ENCODE measurements at regions not wholly inside any gene's neighbourhood (a gene's known extent, or its start where the extent isn't known, plus 50 kb on each side); places are given as distances from the start of the nearest gene placed in this dataset.

- Histone ChIP-seq H3K36me3 (replicated peaks in 1 of 2; ENCODE audit: control insufficient read depth in 1 of 2, insufficient read depth in 2 of 2, low read length in 2 of 2) (no peaks in the 10 kb centered on the region), H2AFZ (ENCODE audit: insufficient read depth, low read depth, low read length, poor library complexity, severe bottlenecking) (no peak overlapping the region), H3K4me3 (replicated peaks in 1 of 3; ENCODE audit: low read depth in 2 of 3, low read length in 3 of 3) (no peak overlapping the region), H3K27me3 (ENCODE audit: control insufficient read depth in 2 of 2, insufficient read depth in 2 of 2, low read length in 2 of 2) (no peaks in the 10 kb centered on the region), H3K9me3 (replicated peaks in 1 of 2; ENCODE audit: control insufficient read depth in 1 of 2, insufficient read depth in 1 of 2, low read length in 2 of 2) (peaks cover 5 to 7% of the 10 kb centered on the region in 2 donors), H3K4me1 (ENCODE audit: control insufficient read depth in 1 of 2, insufficient read depth in 2 of 2, low read length in 2 of 2) (no peaks in the 10 kb centered on the region), H3K9ac (ENCODE audit: insufficient read depth, low read length, poor library complexity, severe bottlenecking) (no peak overlapping the region), H3K27ac (ENCODE audit: low read depth in 1 of 2, low read length in 2 of 2) (no peak overlapping the region), H3K79me2 (ENCODE audit: insufficient read depth, low read length) (no peaks in the 10 kb centered on the region), H3K4me2 (replicated peaks; ENCODE audit: extremely low read depth, low read length, poor library complexity, severe bottlenecking) (no peak overlapping the region), H4K20me1 (ENCODE audit: insufficient read depth, low read length) (no peaks in the 10 kb centered on the region)
- H3K27me3 Mint-ChIP-seq (ENCODE audit: low read depth in 3 of 3) = no peaks in the 10 kb centered on the region
- no peak overlapping the region for H3K27ac Mint-ChIP-seq
- TF ChIP-seq CTCF (IDR thresholded peaks at IDR 0.05) = no peak
- WGBS (ENCODE audit: insufficient coverage) = no CpG with 5 or more reads among the region's 3 CpGs
- H3K36me3 Mint-ChIP-seq = no peaks in the 10 kb centered on the region
- no peak for DNase-seq
- intact Hi-C loops (cut with micrococcal nuclease) = no loop called here
- H3K4me1 Mint-ChIP-seq = no peaks in the 10 kb centered on the region
- no peak overlapping the region for H3K4me3 Mint-ChIP-seq
- H3K9me3 Mint-ChIP-seq = peaks cover 0 to 6% (median 2%) of the 10 kb centered on the region in 7 donors
Observed at GRCh38 chr6:91813641-91814040, 1226.8 kb upstream of the MAP3K7 start.

- Mint-ChIP-seq H3K4me3 (no peak overlapping the region), H3K9me3 (peaks cover 0 to 6% (median 2%) of the 10 kb centered on the region in 7 donors), H3K27me3 (ENCODE audit: low read depth in 3 of 3) (no peaks in the 10 kb centered on the region), H3K4me1 (no peaks in the 10 kb centered on the region), H3K27ac (no peak overlapping the region), H3K36me3 (no peaks in the 10 kb centered on the region)
- H3K79me2 ChIP-seq (ENCODE audit: insufficient read depth, low read length) = no peaks in the 10 kb centered on the region
- no peaks in the 10 kb centered on the region for H3K36me3 ChIP-seq (replicated peaks in 1 of 2; ENCODE audit: control insufficient read depth in 1 of 2, insufficient read depth in 2 of 2, low read length in 2 of 2)
- no CpG with 5 or more reads among the region's 1 CpG for WGBS (ENCODE audit: insufficient coverage)
- H3K9ac ChIP-seq (ENCODE audit: insufficient read depth, low read length, poor library complexity, severe bottlenecking) = no peak overlapping the region
- TF ChIP-seq CTCF (IDR thresholded peaks at IDR 0.05) = no peak
- peaks cover 5 to 7% of the 10 kb centered on the region in 2 donors for H3K9me3 ChIP-seq (replicated peaks in 1 of 2; ENCODE audit: control insufficient read depth in 1 of 2, insufficient read depth in 1 of 2, low read length in 2 of 2)
- H3K4me1 ChIP-seq (ENCODE audit: control insufficient read depth in 1 of 2, insufficient read depth in 2 of 2, low read length in 2 of 2) = no peaks in the 10 kb centered on the region
- no peak for DNase-seq
- intact Hi-C loops (cut with micrococcal nuclease) = no loop called here
- no peaks in the 10 kb centered on the region for H4K20me1 ChIP-seq (ENCODE audit: insufficient read depth, low read length)
- H3K27me3 ChIP-seq (ENCODE audit: control insufficient read depth in 2 of 2, insufficient read depth in 2 of 2, low read length in 2 of 2) = no peaks in the 10 kb centered on the region
- no peak overlapping the region for H3K4me2 ChIP-seq (replicated peaks; ENCODE audit: extremely low read depth, low read length, poor library complexity, severe bottlenecking)
- no peak overlapping the region for H3K4me3 ChIP-seq (replicated peaks in 1 of 3; ENCODE audit: low read depth in 2 of 3, low read length in 3 of 3)
- no peak overlapping the region for H2AFZ ChIP-seq (ENCODE audit: insufficient read depth, low read depth, low read length, poor library complexity, severe bottlenecking)
- no peak overlapping the region for H3K27ac ChIP-seq (ENCODE audit: low read depth in 1 of 2, low read length in 2 of 2)
Observed at GRCh38 chr6:91812596-91813274, 1225.9 kb upstream of the MAP3K7 start.
